ENCODE measurements at regions not wholly inside any gene's neighbourhood (a gene's known extent, or its start where the extent isn't known, plus 50 kb on each side); places are given as distances from the start of the nearest gene placed in this dataset.

- Mint-ChIP-seq H3K9me3 (no peaks in the 10 kb centered on the region), H3K36me3 (ENCODE audit: insufficient read depth in 1 of 3, low read depth in 3 of 3) (no peaks in the 10 kb centered on the region), H3K4me1 (peaks cover 7% of the 10 kb centered on the region in 2 experiments; a peak in 3 of 4 replicates), H3K4me3 (no peak overlapping the region), H3K27ac (no peak overlapping the region), H3K27me3 (ENCODE audit: low read depth) (no peaks in the 10 kb centered on the region; the same call in none of the 2 replicates)
- Histone ChIP-seq H2BK15ac (ENCODE audit: low read depth, low read length) (no peak overlapping the region), H3K23ac (ENCODE audit: insufficient read length, low read depth, low read length) (no peak overlapping the region), H2BK20ac (ENCODE audit: low read depth, low read length, poor library complexity, severe bottlenecking) (no peak overlapping the region), H3K14ac (ENCODE audit: insufficient read depth, low read length) (no peak overlapping the region), H2AFZ (ENCODE audit: low read length) (no peak overlapping the region), H3K79me2 (ENCODE audit: insufficient read depth, low read length) (no peaks in the 10 kb centered on the region), H2BK12ac (ENCODE audit: insufficient read length, low read depth, low read length) (no peak overlapping the region), H2BK5ac (ENCODE audit: insufficient read length, low read length) (no peak overlapping the region), H2BK120ac (ENCODE audit: low read depth, low read length, poor library complexity, severe bottlenecking) (no peak overlapping the region), H4K5ac (ENCODE audit: insufficient read length, low read depth, low read length) (no peak overlapping the region), H2AK5ac (ENCODE audit: insufficient read length, low read length) (no peak overlapping the region), H3K56ac (ENCODE audit: insufficient read length, low read depth, low read length) (no peak overlapping the region), H3K4me1 (ENCODE audit: insufficient read depth, low read length) (no peaks in the 10 kb centered on the region), H3K4ac (ENCODE audit: low read depth, low read length) (no peak overlapping the region), H4K91ac (ENCODE audit: insufficient read length, low read depth, low read length) (no peak overlapping the region), H3K4me2 (ENCODE audit: insufficient read depth, insufficient read length, low read length) (no peak overlapping the region), H3K27ac (ENCODE audit: insufficient read length, low read depth, low read length) (no peak overlapping the region), H3K27me3 (ENCODE audit: insufficient read depth, low read length) (no peaks in the 10 kb centered on the region), H3K23me2 (ENCODE audit: insufficient read length, low read depth, low read length, poor library complexity, severe bottlenecking) (no peaks in the 10 kb centered on the region), H3K79me1 (ENCODE audit: insufficient read depth, low read depth, low read length, poor library complexity, severe bottlenecking) (no peaks in the 10 kb centered on the region), H3K9ac (ENCODE audit: extremely low read depth, insufficient read length, low read length) (no peak overlapping the region), H4K8ac (replicated peaks; ENCODE audit: insufficient read length, low read depth, low read length) (no peak overlapping the region), H3T11ph (ENCODE audit: low read length) (no peak overlapping the region), H3K9me3 (ENCODE audit: control insufficient read depth, low read depth, low read length) (no peaks in the 10 kb centered on the region), H4K20me1 (ENCODE audit: control insufficient read depth, insufficient read depth, insufficient read length) (no peaks in the 10 kb centered on the region), H3K18ac (ENCODE audit: insufficient read length, low read depth, low read length) (no peak overlapping the region)
- TF ChIP-seq CTCF (conservative IDR thresholded peaks at IDR 0.05), result no peak
- DNase-seq, result no peak
- no CpG with 5 or more reads among the region's 8 CpGs for WGBS (ENCODE audit: extremely low coverage, insufficient read length, low lambda C conversion rate)
Observed at GRCh38 chr3:184448321-184449160, 68.7 kb downstream of the CHRD start.
